RWPE1 (cell line): ENCODE measurements at regions not wholly inside any gene's neighbourhood (a gene's known extent, or its start where the extent isn't known, plus 50 kb on each side); places are given as distances from the start of the nearest gene placed in this dataset.

Experiments
- CTCF ChIA-PET: fragments of 350-600 bp; sonication (Branson Sonifier 250); formaldehyde crosslinking; extraction: SDS; loops from one replicate; lab custom pipeline; 2021; lab: Yijun Ruan, JAX
- POLR2A ChIA-PET: fragments of 400-600 bp; formaldehyde crosslinking; extraction: SDS; loops from one replicate; lab custom pipeline; 2020; ENCODE audit warnings: antibody characterized with exemption; ENCODE audit not compliant: low non-redundant PET; lab: Yijun Ruan, JAX
- DNase-seq: peaks from one replicate; pipeline ENCODE4 v3.0.0; 2012; ENCODE audit warnings: low spot score
- H3K27ac ChIP-seq: fragments of 450-650 bp; 2 replicates; pipeline ENCODE4 v1.5.1; 2017
- CTCF ChIP-seq: fragments of 450-650 bp; conservative IDR thresholded peaks from 2 replicates; pipeline ENCODE4 v1.5.1; 2017; ENCODE audit warnings: low read depth, mild to moderate bottlenecking

- ChIA-PET CTCF (no interaction called here), POLR2A (no interaction called here)
- H3K27ac ChIP-seq = no peak overlapping the region
- no peak for DNase-seq
- no peak for TF ChIP-seq CTCF
These were observed 113.1 kb upstream of the ID2 start for GRCh38 chr2:8568543-8569302.

- TF ChIP-seq CTCF = no peak
- ChIA-PET CTCF (no interaction called here), POLR2A (no interaction called here)
- H3K27ac ChIP-seq = no peak overlapping the region
- no peak for DNase-seq
These were observed 112.4 kb upstream of the ID2 start for GRCh38 chr2:8569332-8569930.

GRCh38 chr2:8570637-8571036 lies 111.2 kb upstream of the ID2 start:
- no peak for DNase-seq
- TF ChIP-seq CTCF = no peak
- ChIA-PET POLR2A (no interaction called here), CTCF (interaction anchor here (0.7 kb wide), 2 partner anchors 23 to 110 kb away, joined by 3 read pairs; no protein-coding TSS in a partner anchor)
- H3K27ac ChIP-seq = no peak overlapping the region

GRCh38 chr2:8571301-8571791 lies 110.5 kb upstream of the ID2 start:
- H3K27ac ChIP-seq = no peak overlapping the region
- ChIA-PET POLR2A (no interaction called here), CTCF (interaction anchor here (0.7 kb wide), 2 partner anchors 24 to 110 kb away, joined by 3 read pairs; no protein-coding TSS in a partner anchor)
- DNase-seq = no peak
- TF ChIP-seq CTCF = no peak

- ChIA-PET POLR2A (no interaction called here), CTCF (interaction anchor here (0.6 kb wide), 1 partner anchor 386 kb away, joined by 11 read pairs; no protein-coding TSS in a partner anchor)
- no peak for DNase-seq
- no peak for TF ChIP-seq CTCF
- no peak overlapping the region for H3K27ac ChIP-seq
These were observed 109.9 kb upstream of the ID2 start for GRCh38 chr2:8571792-8572499.

GRCh38 chr2:8572712-8573233 lies 109.1 kb upstream of the ID2 start:
- CTCF ChIA-PET = interaction anchor here (0.6 kb wide), 1 partner anchor 386 kb away, joined by 11 read pairs; no protein-coding TSS in a partner anchor
- POLR2A ChIA-PET = no interaction called here
- no peak for TF ChIP-seq CTCF
- no peak for DNase-seq
- no peak overlapping the region for H3K27ac ChIP-seq
